ENCODE measurements at regions not wholly inside any gene's neighbourhood (a gene's known extent, or its start where the extent isn't known, plus 50 kb on each side); places are given as distances from the start of the nearest gene placed in this dataset.
A peak's percentile ranks its signal among the peaks of the same experiment; 100 is the strongest.

GRCh38 chr3:176584413-176585176 lies 612.7 kb downstream of the TBL1XR1 start:
- peak; percentile 74 for DNase-seq (ENCODE audit: low read depth)
- no peak for TF ChIP-seq CTCF (IDR thresholded peaks at IDR 0.05; ENCODE audit: low read length, missing control alignments)
- no peak overlapping the region for H3K4me3 ChIP-seq (replicated peaks; ENCODE audit: low read depth, low read length)

GRCh38 chr3:176583956-176584355 lies 613.3 kb downstream of the TBL1XR1 start:
- TF ChIP-seq CTCF (IDR thresholded peaks at IDR 0.05; ENCODE audit: low read length, missing control alignments): no peak
- no peak overlapping the region for H3K4me3 ChIP-seq (replicated peaks; ENCODE audit: low read depth, low read length)
- no peak for DNase-seq (ENCODE audit: low read depth)

- H3K4me3 ChIP-seq (replicated peaks; ENCODE audit: low read depth, low read length): no peak overlapping the region
- no peak for TF ChIP-seq CTCF (IDR thresholded peaks at IDR 0.05; ENCODE audit: low read length, missing control alignments)
- no peak for DNase-seq (ENCODE audit: low read depth)
Measured at GRCh38 chr3:176581589-176581988, 615.7 kb downstream of the TBL1XR1 start.

GRCh38 chr3:176579711-176580185 lies 617.5 kb downstream of the TBL1XR1 start:
- peak; percentile 12 for DNase-seq (ENCODE audit: low read depth)
- TF ChIP-seq CTCF (IDR thresholded peaks at IDR 0.05; ENCODE audit: low read length, missing control alignments): no peak
- no peak overlapping the region for H3K4me3 ChIP-seq (replicated peaks; ENCODE audit: low read depth, low read length)

- no peak overlapping the region for H3K4me3 ChIP-seq (replicated peaks; ENCODE audit: low read depth, low read length)
- TF ChIP-seq CTCF (IDR thresholded peaks at IDR 0.05; ENCODE audit: low read length, missing control alignments): no peak
- no peak for DNase-seq (ENCODE audit: low read depth)
Measured at GRCh38 chr3:176578316-176578715, 619.0 kb downstream of the TBL1XR1 start.

GRCh38 chr3:176577447-176577846 lies 619.8 kb downstream of the TBL1XR1 start:
- TF ChIP-seq CTCF (IDR thresholded peaks at IDR 0.05; ENCODE audit: low read length, missing control alignments): no peak
- no peak for DNase-seq (ENCODE audit: low read depth)
- H3K4me3 ChIP-seq (replicated peaks; ENCODE audit: low read depth, low read length): no peak overlapping the region

- no peak for DNase-seq (ENCODE audit: low read depth)
- no peak for TF ChIP-seq CTCF (IDR thresholded peaks at IDR 0.05; ENCODE audit: low read length, missing control alignments)
- H3K4me3 ChIP-seq (replicated peaks; ENCODE audit: low read depth, low read length): no peak overlapping the region
Measured at GRCh38 chr3:176574786-176575185, 622.5 kb downstream of the TBL1XR1 start.
